ENCODE measurements at regions not wholly inside any gene's neighbourhood (a gene's known extent, or its start where the extent isn't known, plus 50 kb on each side); places are given as distances from the start of the nearest gene placed in this dataset.

- DNase-seq, result no peak
Observed at GRCh38 chr22:27192135-27192829, 534.9 kb downstream of the MIAT start.

- no peak for DNase-seq
Observed at GRCh38 chr22:27193215-27193614, 535.8 kb downstream of the MIAT start.

GRCh38 chr22:27193636-27194035 is 536.2 kb downstream of the MIAT start:
- DNase-seq, result no peak

DNA sequence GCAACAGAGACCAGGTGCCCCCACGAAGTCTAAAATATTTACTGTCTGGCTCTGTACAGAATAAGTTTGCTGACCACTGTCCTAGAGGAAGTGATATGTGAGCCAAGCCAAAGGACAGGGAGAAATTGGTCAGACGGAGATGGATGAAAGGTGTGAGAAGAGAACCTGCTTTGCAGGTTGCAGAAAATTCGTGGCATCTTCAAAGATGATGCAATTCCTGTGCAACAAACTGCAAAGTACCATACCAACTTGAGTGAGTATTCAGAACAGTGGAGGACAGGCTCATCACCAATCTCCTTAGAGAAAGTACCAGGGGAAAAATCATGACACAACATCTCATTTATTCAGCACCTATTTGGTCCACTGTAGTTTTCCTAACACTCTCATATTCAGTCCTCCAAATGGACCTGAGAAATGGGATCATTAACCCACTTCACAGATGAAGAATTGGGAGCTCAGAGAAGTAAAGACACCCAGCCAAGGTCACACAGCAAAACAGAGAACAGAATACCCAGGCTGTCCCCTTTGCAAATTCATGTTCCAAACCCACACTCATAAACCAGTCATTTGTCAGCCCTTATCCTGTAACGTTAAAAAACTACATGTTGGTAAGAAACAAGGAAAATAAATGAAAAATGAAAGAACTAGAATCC is 536.8 kb downstream of the MIAT start:
- DNase-seq, result no peak

GRCh38 chr22:27195094-27195493 is 537.7 kb downstream of the MIAT start:
- no peak for DNase-seq

DNA sequence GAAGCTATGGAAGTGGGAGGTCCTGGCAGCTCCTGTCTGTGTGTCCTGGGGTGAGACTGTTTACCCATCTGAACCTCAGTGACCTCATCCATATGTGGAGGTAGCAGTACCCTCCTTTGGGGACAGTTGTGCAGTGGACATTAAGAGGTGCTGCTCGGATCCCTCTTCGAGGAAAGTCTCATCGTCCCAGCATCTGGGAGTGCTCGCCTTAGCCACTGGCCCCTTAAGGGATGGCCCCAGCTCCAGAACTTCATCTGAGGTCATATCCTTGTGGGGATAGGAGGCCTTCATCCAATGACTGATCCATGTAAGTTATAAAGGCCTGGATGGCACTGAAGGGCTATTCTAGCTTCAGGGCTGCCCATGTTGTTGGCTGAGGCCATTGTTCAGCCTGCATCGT is 538.1 kb downstream of the MIAT start:
- DNase-seq, result no peak

DNA sequence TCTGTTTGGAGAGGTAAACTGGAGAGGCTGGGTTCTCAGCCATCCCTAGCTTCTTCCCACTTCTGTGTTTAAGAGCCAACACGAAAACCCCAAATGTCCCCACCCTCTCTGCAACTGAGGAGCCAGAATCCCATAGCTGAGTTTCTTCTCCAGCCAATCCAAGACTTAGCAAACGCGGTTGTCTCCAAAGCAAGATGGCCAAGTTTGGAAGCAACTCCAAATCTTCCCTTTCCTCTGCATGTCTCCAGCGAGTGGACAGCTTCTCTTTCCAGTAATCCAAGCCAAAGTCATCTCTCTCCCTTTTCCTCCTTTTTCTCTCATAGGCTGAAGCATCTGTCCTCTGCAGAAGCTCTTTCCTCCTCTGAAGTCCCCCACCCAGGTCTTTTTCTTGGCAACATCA is 539.2 kb downstream of the MIAT start:
- DNase-seq, result no peak

GRCh38 chr22:27197052-27197451 is 539.7 kb downstream of the MIAT start:
- no peak for DNase-seq

GRCh38 chr22:27197618-27198017 is 540.2 kb downstream of the MIAT start:
- no peak for DNase-seq

DNA sequence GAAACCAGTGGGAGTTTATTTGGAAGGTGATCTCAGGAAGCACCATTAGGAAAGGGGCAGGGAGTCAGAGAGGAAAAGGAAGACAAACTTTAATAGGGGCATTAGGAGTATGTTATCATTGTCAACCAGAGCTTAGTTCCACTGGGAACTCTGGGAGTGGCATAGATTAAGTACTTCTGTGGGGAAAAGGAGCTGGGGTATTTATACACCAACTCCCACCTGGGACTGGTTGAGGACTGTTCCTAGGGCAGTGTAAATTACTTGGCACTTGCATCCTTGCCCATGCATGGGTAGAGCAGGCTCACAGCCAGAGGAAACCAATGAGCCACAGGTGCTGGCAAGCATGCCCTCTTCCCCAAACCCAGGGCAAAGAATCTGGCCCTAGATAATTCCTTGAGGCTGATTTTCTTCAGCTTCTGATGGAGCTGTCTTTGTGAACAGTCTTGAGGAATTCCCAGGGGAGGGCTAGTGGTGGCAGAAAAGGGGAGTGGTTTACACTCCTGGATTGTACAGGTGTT is 541.2 kb downstream of the MIAT start:
- no peak for DNase-seq

DNA sequence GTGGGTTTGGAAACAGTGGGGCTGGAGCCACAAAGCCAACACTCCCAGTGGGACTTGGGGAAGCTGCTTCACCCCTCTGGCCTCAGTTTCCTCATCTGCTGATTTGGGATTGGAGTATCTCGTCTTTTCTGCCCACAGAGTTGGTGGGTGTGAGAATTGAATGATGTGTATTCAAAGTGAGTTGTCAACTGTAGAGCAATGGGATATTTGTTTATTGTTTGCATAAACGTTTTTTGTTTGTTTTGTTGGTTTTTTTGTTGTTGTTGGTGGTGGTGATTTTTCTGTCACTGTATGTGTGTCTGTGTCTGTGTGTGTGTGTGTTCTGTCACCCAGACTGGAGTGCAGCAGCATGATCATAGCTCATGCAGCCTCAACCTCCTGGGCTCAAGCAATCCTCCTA is 542.0 kb downstream of the MIAT start:
- no peak for DNase-seq

- DNase-seq, result no peak
Observed at GRCh38 chr22:27201276-27201675, 543.9 kb downstream of the MIAT start.

DNA sequence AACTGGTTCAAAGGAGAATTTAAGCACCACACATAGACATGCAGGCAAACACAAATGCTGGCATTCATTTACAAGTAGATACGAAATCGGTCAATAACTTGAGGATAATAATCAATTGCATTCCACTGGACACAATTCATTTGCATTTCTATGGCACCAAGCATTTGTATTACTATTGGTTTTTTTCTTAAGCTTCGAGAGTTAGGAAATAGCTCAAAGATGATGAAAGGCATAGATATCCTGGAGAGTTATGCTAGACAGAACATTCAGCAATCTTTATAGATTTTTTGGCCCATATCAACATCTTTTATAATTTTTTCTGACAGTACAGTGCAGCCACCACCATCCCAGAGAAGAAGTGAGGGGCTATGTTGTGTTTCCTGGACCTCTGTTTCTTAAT is 544.4 kb downstream of the MIAT start:
- no peak for DNase-seq

GRCh38 chr22:27203276-27203660 is 545.9 kb downstream of the MIAT start:
- no peak for DNase-seq

DNA sequence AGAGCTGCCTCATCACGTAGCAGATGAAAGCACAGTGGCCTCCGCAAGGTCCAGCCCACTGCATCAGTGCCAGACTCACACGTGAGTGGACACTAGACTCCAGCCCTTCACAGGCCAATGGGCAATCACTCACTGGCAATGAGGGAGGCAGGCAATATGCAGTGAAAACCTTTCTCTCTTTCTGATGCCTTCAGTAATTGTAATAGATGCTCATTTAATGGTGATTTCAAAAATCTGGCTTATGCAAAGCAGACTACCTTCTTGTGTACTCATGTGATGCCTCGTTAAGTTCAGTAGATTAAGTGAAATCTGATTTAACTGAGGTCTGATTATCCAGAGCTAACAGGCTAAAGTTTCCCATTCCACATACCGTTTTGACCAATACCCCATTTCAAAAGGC is 546.9 kb downstream of the MIAT start:
- no peak for DNase-seq

- no peak for DNase-seq
Observed at GRCh38 chr22:27204817-27205216, 547.4 kb downstream of the MIAT start.

DNA sequence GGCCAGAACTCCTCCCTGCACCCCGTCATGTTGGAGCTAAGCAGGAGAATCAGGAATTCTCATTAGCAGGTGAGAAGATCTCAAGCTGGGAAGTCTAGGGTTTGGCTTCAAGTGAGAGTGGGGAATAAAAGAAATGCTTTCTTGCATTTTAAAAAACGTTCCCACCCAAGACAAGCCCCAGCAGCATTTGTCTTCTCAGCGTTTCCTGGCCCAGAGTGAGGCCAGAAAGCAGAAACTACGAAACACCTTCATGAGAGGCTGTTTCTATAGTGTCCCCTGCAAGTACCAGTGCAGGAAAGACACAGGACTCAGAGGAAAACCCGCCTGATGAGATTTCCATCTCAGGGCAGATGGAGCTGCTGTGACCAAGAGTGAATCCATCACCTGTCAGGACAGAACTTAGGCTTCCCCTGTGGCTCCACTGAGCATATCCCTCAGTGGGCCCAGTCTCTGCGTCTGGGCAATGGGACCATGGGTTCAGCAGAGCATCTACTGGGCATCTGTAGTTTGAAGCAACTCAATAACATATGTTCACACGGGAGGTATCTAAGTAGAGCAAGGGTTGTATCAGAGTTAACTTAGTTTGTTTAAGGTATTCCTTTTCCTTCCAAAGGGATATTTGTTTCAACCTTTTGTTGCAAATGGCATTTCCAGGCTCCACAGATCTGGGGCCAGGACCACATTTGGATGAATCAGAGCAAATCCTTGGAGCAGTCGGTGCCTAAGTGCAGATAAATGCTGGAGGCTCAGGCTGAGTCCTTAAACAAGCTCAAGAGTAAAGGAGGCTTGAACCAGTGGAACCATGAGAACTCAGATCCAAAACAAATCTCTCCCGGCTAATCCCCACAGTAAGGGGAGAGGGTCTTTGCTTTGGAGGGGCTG is 548.3 kb downstream of the MIAT start:
- no peak for DNase-seq

DNA sequence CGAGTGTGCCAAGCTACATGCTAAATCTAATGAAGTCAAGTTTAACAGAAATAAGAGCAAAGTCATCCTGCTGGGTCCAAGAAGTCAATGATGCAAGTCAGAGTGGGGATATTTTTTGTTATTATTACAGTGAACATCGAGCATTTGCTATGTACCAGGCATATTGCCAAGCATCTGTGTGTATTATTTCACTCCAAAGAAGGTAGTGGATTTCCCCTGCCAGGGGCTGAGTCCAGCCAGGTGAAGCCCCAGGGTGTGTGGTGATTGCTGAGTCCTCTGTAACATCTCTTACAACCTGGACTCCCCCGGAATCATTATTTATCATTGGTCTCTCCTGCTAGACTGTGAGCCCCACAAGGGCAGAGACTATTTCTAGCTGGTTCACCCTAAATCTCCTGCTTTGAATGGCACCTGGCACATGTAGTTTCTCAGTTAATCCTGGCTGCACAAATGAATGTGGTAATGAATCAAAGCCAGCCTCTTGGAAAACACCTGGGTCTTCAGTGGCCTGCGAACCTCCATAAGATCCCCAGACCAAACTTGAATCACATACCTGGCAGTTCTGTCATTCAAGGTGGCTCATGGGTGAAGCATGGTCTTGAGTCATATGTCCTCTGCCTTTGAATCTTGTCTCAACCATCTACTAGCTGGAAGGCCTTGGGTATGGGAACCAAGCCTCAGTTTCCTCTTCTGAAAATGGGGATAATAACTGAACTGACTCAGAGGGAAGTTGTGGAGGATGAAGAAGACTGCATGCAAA is 549.2 kb downstream of the MIAT start:
- no peak for DNase-seq

GRCh38 chr22:27207266-27207665 is 549.9 kb downstream of the MIAT start:
- no peak for DNase-seq

DNA sequence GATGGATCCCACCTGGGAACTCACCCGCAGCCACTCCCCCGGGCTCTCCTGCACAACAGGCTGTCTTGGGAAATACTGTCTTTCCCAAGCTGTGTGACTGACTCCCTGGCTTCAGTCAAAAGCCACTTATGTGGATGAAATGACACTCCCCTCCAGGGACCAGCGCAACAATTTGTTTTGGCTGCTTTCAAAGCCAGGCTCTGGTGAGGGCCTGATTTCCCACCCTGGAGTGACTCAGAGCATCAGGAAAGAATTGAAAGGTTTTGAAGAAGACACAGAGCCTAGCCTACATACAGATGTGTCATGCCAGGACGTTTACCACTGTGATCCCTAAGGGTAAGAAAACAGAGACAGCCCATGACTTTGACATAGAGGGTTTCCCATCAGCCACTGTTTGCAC is 550.5 kb downstream of the MIAT start:
- no peak for DNase-seq

DNA sequence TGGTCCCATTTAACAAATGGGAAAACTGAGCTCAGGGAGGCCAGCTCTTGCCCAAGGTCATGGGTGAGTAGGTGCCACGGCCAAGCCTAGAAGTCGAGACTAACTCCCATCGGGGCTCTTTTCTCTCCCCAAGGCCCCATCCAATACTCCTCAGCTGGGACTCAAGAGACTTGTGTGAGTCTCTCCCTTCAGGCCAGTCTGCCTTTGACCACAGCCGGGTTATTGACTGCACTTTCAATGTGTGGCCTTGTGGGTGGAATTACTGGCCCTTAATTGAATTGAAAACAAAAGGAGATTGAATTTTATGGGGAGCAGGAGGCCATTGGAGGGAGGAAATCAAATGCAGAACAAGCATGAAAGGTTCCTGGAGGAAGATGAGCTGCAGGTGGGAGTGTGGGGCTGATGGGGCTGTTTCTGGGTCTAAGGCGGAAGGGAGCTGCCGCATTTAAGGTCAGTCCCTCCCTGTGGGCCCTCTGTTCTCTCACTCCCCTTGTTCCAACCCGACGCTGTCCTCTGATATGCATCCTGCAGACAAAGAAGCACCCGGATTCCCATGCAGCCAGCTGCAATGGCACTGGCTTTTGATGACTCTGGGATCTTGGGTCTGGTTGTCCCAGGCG is 552.8 kb downstream of the MIAT start:
- DNase-seq, result no peak

DNA sequence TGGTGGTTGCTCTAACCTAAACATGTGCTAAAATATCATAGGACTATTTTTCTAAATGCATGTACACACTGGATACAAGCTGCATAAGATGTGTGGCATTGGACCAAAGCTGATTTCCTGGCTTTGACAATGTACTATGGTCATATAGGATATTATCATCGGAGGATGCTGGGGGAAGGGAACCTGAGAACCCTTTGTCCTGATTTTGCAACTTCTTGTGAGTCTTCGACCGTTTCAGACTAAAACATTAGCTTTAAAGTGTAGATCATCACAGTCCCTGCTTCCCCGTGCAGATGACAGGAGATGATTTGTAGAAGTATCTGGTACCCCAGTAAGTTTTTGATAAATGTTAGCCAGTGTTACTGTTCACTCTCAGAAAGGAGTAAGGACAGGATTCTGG is 554.7 kb downstream of the MIAT start:
- no peak for DNase-seq

Measured in CD4-positive, alpha-beta T cell treated with Interleukin-21 for 1 hour (primary cell).